GM12874 (cell line): ENCODE measurements at regions not wholly inside any gene's neighbourhood (a gene's known extent, or its start where the extent isn't known, plus 50 kb on each side); places are given as distances from the start of the nearest gene placed in this dataset.

ENCODE experiments used
- TF ChIP-seq, protein P1 (sequence below): IDR thresholded peaks from 2 replicates; pipeline ENCODE4 v1.5.1; 2011; ENCODE audit warnings: low read depth, mild to moderate bottlenecking, control low read depth, low read length, moderate library complexity; ENCODE audit not compliant: insufficient read depth

- TF ChIP-seq, protein P1, sequence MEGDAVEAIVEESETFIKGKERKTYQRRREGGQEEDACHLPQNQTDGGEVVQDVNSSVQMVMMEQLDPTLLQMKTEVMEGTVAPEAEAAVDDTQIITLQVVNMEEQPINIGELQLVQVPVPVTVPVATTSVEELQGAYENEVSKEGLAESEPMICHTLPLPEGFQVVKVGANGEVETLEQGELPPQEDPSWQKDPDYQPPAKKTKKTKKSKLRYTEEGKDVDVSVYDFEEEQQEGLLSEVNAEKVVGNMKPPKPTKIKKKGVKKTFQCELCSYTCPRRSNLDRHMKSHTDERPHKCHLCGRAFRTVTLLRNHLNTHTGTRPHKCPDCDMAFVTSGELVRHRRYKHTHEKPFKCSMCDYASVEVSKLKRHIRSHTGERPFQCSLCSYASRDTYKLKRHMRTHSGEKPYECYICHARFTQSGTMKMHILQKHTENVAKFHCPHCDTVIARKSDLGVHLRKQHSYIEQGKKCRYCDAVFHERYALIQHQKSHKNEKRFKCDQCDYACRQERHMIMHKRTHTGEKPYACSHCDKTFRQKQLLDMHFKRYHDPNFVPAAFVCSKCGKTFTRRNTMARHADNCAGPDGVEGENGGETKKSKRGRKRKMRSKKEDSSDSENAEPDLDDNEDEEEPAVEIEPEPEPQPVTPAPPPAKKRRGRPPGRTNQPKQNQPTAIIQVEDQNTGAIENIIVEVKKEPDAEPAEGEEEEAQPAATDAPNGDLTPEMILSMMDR: no peak
These were observed 913.7 kb downstream of the RPS29 start for GRCh38 chr14:48672506-48672905.

GRCh38 chr14:48670939-48671338, 915.2 kb downstream of the RPS29 start:
- TF ChIP-seq, protein P1: no peak

- TF ChIP-seq, protein P1: no peak
These were observed 920.9 kb downstream of the RPS29 start for GRCh38 chr14:48665077-48665784.

- TF ChIP-seq, protein P1: no peak
These were observed 942.9 kb downstream of the RPS29 start for GRCh38 chr14:48643241-48643640.

DNA sequence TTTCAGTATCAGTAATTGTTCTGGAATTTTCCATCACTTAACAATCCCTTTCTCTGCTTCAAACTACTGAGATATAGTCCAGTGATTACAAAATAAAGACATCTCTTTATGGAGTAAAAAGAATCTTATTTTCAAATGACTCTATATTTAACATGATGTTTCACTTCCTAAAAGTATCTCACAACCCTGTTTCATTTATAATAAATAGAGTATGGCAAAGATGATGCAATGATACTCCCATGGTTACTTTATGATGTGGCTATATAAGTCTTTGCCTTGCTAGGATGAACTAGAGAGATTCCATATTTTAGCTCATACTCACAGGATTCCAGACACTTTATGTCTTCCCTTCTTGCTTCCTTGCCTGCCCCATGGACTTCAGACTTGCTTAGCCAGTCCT, 953.5 kb upstream of the MDGA2 start:
- TF ChIP-seq, protein P1: no peak

GRCh38 chr14:48622980-48623379, 947.6 kb upstream of the MDGA2 start:
- TF ChIP-seq, protein P1: no peak

DNA sequence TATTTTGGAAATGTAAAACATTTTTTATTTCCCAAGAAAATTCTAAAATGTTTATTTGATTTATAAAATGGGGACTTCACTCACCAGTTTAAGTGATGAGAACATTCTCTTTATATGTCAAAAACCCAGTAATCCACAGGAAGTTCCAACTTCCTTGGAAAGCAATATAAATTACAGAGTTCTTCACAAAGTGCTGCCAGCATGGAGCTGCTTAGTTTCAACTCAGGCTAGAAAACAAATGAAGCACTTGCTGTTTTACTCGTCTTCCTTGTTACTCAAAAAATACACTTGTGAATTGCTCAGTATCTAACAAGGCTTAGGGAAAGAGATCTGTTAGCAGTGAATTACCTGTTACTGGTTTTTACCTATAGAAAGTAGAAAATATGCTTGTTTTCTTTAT, 942.7 kb upstream of the MDGA2 start:
- TF ChIP-seq, protein P1: no peak
